ENCODE measurements at regions not wholly inside any gene's neighbourhood (a gene's known extent, or its start where the extent isn't known, plus 50 kb on each side); places are given as distances from the start of the nearest gene placed in this dataset.

DNA sequence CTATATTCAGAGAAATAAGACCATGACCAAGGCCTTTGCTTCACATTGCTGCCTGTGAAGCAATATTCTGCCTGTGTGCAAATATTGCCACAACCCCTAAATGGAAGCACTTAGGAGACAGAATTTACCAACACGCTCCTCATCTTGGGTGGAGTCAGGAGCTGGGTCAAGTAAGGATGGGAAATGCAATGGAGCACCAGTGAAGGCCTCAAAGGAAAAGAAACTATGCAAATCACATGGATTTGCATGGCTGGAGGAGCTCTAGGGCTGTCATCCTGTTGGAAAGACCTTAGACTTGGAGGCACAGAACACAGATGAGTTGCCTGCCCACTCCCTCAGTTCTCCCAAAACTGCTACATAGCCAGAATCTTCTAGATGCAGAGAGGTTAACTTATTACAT is 435.5 kb downstream of the SIPA1L2 start:
- Histone ChIP-seq H3K36me3 (ENCODE audit: control insufficient read depth, insufficient read depth, low read length) (no peaks in the 10 kb centered on the region), H3K27me3 (replicated peaks; ENCODE audit: control insufficient read depth, insufficient read depth, low read length) (no peaks in the 10 kb centered on the region), H3K4me3 (replicated peaks; ENCODE audit: low read depth, low read length) (no peak overlapping the region)
- no peak for TF ChIP-seq CTCF (IDR thresholded peaks at IDR 0.05; ENCODE audit: insufficient read depth, low read length, poor library complexity, severe bottlenecking)
- DNase-seq (ENCODE audit: extremely low read depth, insufficient read length), result no peak

GRCh38 chr1:232193451-232193783 is 436.5 kb downstream of the SIPA1L2 start:
- no peak for DNase-seq (ENCODE audit: extremely low read depth, insufficient read length)
- H3K4me3 ChIP-seq (replicated peaks; ENCODE audit: low read depth, low read length), result no peak overlapping the region

DNA sequence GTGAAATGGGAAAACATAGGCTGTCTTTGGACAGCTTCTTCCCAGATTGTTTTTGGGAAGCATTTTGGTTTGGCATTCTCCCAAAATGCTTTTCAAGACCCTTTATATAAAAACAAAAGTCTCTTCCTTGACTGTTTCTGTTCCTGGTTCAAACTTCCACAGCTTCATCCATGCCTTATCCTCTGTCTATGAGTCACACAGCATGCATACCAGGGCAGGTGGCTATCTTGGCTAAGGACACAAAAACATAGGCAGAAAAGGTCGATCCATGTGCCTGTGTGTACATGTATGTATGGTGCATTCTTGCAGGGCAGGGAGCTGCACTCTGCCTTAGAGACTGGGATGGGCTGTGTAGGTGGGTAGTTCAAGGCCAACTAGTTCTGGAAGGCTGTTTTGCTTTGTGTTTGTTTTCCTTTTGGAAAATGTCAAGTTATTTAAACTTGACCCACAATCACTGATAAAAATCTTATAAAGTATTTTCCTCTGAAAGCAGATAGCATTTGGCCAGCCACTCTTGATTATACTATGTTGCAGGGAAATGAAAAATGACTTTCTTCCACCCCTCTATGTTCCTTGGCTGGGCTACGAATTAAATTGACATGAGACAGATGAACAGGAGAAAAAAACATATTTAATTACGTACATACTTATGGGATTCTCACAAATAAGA is 437.0 kb downstream of the SIPA1L2 start:
- Histone ChIP-seq H3K4me3 (replicated peaks; ENCODE audit: low read depth, low read length) (no peak overlapping the region), H3K36me3 (ENCODE audit: control insufficient read depth, insufficient read depth, low read length) (no peaks in the 10 kb centered on the region), H3K27me3 (replicated peaks; ENCODE audit: control insufficient read depth, insufficient read depth, low read length) (no peaks in the 10 kb centered on the region)
- TF ChIP-seq CTCF (IDR thresholded peaks at IDR 0.05; ENCODE audit: insufficient read depth, low read length, poor library complexity, severe bottlenecking), result no peak
- no peak for DNase-seq (ENCODE audit: extremely low read depth, insufficient read length)

More at GRCh38 chr1:232193451-232193783, 436.5 kb downstream of the SIPA1L2 start:
- no peak for TF ChIP-seq CTCF (IDR thresholded peaks at IDR 0.05; ENCODE audit: insufficient read depth, low read length, poor library complexity, severe bottlenecking)
- Histone ChIP-seq H3K36me3 (ENCODE audit: control insufficient read depth, insufficient read depth, low read length) (no peaks in the 10 kb centered on the region), H3K27me3 (replicated peaks; ENCODE audit: control insufficient read depth, insufficient read depth, low read length) (no peaks in the 10 kb centered on the region)

- DNase-seq (ENCODE audit: extremely low read depth, insufficient read length), result no peak
- Histone ChIP-seq H3K4me3 (replicated peaks; ENCODE audit: low read depth, low read length) (no peak overlapping the region), H3K27me3 (replicated peaks; ENCODE audit: control insufficient read depth, insufficient read depth, low read length) (no peaks in the 10 kb centered on the region), H3K36me3 (ENCODE audit: control insufficient read depth, insufficient read depth, low read length) (no peaks in the 10 kb centered on the region)
- TF ChIP-seq CTCF (IDR thresholded peaks at IDR 0.05; ENCODE audit: insufficient read depth, low read length, poor library complexity, severe bottlenecking), result no peak
Measured at GRCh38 chr1:232191560-232191959, 438.4 kb downstream of the SIPA1L2 start.

DNA sequence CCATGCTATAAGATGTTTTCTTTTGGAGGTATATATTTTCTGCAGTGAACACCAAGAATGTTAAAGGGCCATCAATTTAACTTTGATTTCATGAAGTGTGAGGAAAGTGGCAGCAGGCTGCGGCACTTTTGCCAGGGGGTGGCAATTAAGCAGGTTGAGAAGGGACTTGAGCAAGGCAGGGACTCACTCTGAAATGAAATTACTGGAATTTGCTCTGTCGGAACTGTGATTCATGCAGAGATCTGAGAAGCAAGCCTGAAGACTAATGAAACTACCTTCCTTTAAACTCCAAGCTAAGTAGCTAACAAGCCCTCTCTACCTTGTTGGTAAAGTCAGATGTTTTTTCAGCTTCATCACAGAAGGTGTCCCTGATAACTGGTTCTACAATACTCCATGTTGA is 441.6 kb downstream of the SIPA1L2 start:
- no peak overlapping the region for H3K4me3 ChIP-seq (replicated peaks; ENCODE audit: low read depth, low read length)
- H3K36me3 ChIP-seq (ENCODE audit: control insufficient read depth, insufficient read depth, low read length), result no peaks in the 10 kb centered on the region
- TF ChIP-seq CTCF (IDR thresholded peaks at IDR 0.05; ENCODE audit: insufficient read depth, low read length, poor library complexity, severe bottlenecking), result no peak
- no peaks in the 10 kb centered on the region for H3K27me3 ChIP-seq (replicated peaks; ENCODE audit: control insufficient read depth, insufficient read depth, low read length)
- DNase-seq (ENCODE audit: extremely low read depth, insufficient read length), result no peak

DNA sequence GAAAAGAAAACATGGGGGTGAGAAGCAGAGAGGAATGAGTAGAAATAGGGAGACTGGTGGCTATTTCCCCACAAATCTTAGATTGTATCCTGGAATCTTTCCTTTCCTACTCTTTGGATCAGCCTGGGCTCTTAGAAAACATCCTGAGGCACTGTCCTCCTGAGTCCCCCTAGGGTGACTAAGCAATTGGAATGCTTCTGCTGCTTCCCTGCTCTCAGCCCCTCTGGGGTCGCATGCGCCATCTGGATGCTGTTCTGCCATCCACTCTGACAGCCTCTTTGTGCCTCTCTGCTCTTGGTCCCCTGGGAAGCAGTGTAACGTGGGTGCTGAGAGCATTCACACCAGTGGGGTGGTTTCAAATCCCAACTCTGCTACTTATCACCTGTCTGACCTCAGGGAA is 443.0 kb downstream of the SIPA1L2 start:
- no peaks in the 10 kb centered on the region for H3K36me3 ChIP-seq (ENCODE audit: control insufficient read depth, insufficient read depth, low read length)
- H3K27me3 ChIP-seq (replicated peaks; ENCODE audit: control insufficient read depth, insufficient read depth, low read length), result no peaks in the 10 kb centered on the region
- H3K4me3 ChIP-seq (replicated peaks; ENCODE audit: low read depth, low read length), result no peak overlapping the region
- no peak for DNase-seq (ENCODE audit: extremely low read depth, insufficient read length)
- TF ChIP-seq CTCF (IDR thresholded peaks at IDR 0.05; ENCODE audit: insufficient read depth, low read length, poor library complexity, severe bottlenecking), result no peak

All from GM06990 (cell line).